ENCODE measurements at regions not wholly inside any gene's neighbourhood (a gene's known extent, or its start where the extent isn't known, plus 50 kb on each side); places are given as distances from the start of the nearest gene placed in this dataset.

DNA sequence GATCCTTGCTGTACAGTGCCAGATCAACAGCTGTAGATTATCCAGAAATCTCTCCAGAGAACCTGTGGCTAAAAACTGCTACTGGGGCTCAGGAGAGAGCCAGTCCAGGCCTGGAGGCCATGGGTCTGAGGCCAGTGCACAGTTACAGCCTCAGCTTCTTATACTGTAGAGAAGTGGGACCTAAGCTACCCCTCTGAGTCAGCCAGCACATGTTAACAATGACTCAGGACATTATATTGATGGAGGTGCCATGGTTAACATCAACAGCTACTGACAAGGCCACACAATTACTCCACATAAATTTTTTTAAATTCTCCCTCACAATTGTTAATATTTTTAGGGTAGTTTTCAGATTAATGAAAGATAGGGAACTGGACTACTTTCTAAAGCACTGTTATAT is 138.5 kb downstream of the RBM26 start:
- DNase-seq (ENCODE audit: low spot score) = no peak

DNA sequence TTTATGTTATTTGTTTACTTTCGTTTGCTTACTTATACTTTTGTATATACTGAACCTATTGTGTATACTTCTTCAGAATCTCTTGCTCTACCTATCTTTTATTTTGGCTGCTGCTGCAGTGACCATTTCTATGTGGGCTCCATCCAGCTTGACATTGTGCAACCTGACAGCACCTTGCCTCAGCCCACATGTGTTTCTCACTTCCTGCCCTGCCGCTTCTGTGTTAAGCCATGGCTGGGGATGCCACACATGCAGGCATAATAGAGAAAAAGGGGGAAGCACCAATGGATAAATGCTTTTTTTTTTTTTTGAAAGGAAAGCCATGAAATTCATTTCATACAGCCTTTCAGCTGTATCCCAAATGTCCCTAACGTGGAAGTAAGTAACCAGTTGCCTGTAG is 147.6 kb downstream of the RBM26 start:
- no peak for DNase-seq (ENCODE audit: low spot score)

DNA sequence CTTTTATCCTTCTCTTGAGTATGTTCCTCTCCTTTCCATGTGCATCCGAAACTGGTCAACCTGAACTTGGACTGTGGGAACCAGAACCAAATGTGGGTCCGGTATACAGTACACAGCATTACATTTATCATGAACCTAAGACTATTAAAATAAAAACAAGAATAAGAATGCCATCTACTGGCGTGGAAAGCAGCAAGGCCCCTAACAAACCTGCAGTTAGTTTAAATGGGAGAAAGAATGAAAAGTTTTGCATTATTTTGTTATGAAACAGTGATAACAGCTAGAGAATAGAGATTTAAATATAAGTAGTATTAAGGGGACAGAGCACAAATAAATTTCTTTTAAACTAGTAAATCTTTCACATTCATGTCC is 159.5 kb downstream of the RBM26 start:
- DNase-seq (ENCODE audit: low spot score) = no peak

DNA sequence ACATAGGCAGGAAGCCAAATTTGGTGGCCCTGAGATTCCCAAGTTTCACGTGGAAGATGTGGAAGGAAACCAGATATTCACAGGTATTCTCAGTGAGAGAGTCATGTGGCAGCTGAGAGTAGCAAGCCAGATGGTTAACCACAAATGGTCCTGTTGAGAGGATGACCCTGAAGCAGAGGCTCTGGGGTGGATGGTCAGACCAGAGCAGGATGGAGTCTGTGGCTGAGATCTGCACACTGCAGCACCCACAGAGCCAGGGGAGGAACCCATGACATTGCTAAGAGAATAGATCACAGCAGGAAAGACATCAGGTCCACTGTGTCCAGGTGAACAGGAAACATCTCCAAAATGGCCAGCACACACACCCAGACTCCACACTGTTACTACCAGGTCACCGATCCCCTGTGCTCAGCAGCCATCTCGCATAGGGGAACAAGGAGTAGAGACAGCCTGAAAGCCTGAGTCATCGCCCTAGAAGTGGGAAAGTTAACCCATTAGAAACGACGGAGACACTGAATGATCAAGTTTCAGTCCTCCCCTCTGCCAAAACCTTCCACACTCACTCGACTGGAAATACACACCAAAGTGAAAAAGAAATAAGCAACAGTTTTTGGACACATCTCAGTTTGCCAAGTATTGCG is 160.0 kb downstream of the RBM26 start:
- no peak for DNase-seq (ENCODE audit: low spot score)

DNA sequence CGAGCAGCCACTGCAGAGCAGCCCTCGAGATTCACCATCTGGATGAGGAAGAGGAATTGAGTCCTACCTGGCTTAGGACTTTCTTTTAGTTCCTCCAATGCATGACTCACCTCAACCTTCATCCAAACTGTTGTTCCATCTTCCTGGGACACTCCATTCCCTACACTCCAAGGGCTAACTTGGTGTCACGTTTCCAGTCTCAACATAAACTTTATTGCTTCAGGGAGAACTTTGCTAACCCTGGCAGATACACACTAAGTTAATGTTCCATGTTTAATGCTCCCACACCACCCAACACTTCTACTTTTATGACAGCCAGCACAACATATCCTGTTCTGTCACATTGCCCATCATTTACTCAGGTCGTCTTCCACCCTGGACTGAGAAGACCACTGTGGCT is 164.4 kb downstream of the RBM26 start:
- no peak for DNase-seq (ENCODE audit: low spot score)

DNA sequence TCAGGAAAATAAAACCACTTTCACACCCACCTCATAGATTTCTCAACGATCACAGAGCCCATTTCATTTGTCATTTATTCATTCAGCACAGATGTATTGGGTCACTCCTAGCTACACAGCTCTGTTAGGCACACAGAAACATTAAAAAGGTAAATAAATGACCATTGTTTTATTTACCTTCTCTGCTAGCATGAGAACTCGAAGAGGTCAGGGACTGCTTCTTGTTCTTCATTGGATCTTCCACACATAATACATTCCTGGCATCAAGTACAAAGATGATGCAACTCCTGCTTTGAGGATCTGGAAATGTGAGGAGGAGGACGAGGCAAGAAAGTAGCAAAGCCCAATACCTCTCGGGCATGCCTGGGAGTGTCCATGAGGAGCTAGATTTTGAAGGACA is 168.1 kb downstream of the RBM26 start:
- no peak for DNase-seq (ENCODE audit: low spot score)

DNA sequence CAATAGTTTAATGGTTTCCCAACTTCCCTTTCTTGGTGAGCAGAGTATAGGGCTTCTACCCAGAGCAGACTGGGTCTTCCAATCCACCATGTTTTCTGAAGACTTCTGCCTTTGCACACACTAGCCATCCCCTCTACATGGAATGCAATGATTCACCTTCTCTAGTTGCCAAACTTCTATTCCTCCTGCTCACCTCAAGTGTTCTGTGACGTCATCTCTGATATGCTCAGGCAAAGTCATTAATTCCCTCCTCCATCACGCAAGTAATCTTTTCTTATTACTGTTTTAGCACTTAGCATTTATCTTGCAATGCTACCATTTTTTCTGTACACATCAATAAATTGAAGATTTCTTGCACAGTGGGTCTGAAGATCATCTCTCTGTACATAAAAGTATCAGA is 174.2 kb downstream of the RBM26 start:
- no peak for DNase-seq (ENCODE audit: low spot score)

DNA sequence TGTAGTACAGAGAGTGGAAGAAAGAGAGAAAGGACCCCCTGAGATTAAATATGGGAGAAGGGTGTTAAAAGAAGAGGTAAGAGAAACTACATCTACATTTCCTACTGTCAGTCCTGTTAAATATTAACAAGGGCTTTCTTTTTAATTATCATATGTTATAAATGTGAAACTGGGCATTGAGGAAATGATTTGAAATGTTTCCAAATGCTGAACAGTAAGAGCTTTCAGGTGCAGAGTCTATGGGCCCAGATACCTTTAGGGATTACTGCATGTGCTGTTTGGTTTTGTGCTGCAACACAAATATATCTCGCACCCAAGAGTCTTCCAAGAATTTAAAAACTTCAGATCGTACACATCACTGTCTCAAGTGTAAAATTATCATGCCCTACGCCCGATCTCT is 176.3 kb downstream of the RBM26 start:
- no peak for DNase-seq (ENCODE audit: low spot score)

DNA sequence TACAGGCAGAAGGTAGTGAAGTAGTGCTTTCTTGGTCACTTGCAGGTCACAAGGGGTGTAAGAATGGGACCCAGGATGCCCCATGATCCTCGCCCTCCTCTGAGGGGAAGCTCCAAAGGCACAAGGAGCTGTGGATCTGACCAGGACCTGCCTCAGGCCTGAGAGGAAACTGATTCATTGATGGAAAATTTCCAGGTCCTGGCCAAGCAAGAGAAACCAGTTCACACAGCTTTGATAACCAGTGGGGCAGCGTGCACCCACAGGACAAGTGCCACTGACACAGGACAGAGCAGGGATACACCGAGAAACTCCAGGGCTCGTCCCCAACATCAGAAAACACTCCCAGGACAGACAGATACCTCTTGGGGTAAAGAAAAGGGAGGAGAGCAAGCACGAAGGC is 177.1 kb downstream of the RBM26 start:
- DNase-seq (ENCODE audit: low spot score) = no peak

DNA sequence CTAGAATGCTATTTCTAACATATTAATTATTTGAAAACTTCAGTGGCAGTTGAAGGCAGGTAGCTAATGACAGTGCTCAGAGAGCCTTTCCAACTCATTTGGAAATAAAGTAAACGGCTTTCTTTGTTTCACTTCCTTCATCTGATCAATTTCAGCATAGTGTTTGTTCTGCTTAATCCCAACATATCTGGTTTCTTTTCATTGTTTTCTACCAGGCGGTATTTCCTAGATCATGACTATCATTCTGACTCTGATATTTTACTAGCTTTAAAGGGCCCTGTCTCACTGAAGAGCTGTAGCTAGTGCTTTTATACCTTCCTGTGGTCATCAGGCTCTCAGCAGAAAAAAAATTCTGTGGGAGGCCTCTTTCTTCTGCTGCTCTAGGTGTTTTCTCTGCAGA is 178.6 kb downstream of the RBM26 start:
- peak; percentile 5 for DNase-seq (ENCODE audit: low spot score)

DNA sequence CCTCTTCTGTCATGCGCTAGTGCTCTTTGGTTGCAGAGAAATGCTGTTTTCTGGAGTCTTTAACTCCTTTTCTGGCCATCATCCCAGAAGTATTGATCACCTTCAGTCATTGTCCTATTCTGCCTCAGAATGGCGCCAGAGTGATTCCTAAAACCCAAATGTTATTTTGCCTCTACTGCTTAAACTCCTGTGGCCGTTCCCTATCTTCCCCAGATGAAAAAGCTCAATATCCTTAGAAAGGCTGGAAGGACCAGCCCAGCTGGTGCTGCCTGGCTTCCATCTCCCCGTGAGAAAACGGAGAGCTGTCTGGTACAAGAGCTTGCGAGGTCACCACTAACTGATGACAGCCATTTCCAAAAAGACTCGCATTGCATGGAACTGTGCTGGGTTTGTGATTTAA is 179.1 kb downstream of the RBM26 start:
- no peak for DNase-seq (ENCODE audit: low spot score)

DNA sequence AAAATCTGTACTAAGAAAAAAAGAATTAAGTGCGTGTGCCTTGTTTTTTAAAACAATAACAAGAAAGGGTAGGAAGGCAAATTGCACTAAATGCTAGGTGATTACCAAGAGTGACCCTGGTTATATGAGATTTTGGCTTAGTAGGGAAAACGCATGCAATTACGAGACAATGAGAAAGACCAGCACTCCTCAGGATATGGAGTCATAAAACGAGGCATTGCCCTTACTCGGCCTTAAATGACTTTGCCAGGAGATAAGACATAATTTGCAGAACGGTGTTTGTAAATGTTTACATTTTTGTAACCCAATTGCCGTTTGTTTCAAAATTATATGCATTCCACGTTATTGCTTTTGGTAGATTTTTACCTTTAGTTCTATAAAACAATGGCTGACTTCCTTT is 179.8 kb downstream of the RBM26 start:
- DNase-seq (ENCODE audit: low spot score) = no peak

DNA sequence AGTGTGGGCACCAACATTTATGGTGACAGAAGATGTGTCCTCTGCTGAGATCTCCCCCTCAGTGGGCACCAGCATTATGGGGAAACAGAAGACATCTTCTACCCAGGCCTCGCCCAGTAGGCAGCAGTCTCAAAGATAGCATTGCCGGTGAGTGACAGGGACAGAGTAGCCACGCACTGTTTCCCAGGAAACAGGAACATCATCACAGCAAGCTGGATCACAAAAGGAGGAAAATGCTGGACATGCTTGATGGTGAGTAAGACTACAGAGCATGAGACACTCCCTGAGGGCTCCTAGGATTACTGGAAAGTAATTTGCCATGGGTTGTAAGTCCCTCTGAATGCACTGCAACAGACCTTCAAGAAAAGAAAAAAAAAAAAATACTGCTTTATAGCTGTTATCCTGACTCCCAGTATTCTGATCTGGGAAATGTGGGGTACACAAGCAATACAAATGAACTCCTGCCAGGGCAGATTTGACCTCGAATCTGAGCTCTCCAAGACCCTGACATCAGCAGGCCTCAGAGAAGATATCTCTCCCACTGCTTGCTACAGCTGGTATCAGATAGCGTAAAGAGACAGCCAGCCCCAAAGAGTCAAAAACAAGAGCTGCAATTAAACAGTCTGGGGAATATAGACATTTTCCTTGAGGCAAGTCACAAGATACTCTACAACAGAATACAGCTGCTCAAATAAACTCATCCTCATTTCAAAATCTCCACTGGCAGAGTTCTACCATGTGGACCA is 180.4 kb downstream of the RBM26 start:
- no peak for DNase-seq (ENCODE audit: low spot score)

DNA sequence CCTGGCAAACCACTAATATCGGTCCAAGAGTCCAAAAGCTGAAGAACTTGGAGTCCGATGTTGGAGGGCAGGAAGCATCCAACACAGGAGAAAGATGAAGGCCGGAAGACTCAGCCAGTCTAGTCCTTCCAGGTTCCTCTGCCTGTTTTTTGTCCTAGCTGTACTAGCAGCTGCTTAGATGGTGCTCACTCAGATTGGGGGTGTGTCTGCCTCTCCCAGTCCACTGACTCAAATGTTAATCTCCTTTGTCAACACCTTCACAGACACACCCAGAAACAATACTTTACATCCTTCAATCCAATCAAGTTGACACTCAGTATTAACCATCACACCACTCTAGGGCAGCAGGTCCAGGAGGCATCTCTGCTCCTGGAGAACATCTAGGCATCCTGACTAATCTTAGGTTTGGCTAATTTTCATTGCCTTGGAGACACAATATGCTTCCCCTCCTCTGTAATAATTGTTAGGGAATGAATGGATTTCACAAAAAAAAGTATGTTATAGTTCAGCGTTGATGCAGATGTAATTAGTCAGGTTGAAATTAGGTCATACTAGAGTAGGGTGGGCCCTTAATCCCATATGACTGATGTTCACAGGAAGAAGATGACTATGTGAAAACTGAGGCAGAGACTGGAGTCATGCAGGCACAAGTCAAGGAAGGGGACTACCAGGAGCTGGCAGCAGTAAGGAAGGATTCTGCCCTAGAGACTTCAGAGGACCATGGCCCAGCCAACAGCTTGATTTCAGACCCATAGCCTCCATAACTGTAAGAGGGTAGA is 183.4 kb downstream of the RBM26 start:
- DNase-seq (ENCODE audit: low spot score) = no peak

DNA sequence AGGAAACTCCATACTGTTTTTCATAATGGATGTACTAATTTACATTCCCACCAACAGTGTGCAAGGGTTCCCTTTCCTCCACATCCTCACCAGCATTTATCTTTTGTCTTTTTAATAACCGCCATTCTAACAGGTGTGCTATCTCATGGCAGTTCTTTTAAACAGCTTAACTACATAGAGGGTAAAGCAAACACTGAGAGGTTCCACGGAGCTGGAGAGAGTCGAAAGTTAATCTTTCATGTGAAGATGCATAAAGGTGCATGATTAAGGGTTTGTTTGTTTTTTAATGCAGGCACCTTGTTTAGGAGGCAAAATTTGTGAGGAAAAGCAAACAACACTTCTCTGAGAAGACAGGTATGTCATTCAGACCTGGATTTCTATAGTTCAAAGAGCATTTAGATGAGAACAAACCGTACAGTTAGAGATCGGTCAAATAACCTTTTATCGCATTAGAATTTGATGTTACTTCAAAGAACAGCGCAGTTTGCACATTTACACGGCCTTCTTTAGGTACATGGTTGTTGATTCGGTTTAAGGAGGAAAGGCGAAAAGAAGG is 193.9 kb downstream of the RBM26 start:
- no peak for DNase-seq (ENCODE audit: low spot score)

DNA sequence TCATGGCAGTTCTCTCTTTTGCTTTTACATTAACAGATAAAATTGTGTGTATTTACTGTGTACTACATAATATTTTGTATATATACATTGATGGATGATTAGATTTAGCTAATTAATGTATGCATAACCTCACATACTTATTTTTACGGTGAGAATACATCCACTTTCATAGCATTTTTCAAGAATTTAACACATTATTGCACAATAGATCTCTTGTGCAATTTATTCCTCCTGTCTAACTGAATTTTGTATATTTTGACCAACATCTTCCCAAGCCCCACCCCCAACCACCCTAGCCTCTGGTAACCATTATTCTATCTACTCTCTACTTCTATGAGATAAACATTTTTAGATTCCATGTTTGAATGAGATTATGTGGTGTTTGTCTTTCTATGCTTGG is 194.7 kb downstream of the RBM26 start:
- no peak for DNase-seq (ENCODE audit: low spot score)

DNA sequence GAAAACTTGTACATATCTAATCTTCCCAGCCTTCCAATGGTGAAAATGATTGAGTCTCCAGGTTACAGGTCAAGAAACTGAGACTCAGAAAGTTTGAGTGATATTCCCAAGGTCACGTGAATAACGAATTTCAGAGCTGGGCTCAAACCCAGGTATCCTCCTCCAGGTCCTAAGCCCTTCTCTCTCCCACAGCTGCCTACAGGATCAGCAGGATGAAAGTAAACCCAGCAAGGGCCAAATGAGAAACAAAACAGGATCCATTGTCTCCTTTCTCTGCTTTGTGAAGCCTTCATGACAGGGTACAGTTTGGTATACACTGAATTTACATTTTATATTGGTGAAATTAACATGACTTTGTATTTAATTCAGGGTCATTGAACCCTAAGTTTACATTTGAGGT is 208.1 kb downstream of the RBM26 start:
- DNase-seq (ENCODE audit: low spot score) = no peak

DNA sequence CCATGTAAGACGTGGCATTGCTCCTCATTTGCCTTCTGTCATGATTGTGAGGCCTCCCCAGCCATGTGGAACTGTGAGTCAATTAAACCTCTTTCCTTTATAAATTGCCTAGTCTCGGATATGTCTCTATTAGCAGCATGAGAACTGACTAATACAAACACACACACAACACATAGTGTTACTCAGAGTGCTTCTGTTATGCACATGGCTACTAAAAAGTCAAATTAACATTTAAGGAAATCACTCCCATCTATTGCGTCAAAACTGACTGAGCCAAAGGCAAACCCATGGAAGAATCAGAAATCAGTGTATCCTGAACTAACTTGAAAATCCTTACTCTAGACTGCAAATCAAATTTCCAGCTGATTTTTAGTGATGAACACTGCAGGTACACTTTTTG is 209.2 kb downstream of the RBM26 start:
- DNase-seq (ENCODE audit: low spot score) = no peak

DNA sequence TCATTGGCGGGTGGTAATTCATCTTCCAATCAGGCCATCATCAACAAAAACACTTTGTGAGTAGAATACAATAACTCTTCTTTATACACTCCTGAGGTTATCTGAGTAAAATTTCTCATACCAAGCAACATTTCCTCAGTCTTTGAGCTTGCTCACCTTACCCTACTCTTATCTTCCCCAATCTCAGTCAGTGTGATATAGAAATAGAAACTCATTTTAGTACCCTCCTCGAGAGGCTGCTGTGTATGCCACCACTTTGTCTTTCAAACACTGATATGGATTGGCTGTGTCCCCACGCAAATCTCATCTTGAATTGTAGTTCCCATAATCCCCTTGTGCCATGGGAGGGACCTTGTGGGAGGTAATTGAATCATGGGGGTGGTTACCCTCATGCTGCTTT is 209.7 kb downstream of the RBM26 start:
- DNase-seq (ENCODE audit: low spot score) = peak; percentile 24

DNA sequence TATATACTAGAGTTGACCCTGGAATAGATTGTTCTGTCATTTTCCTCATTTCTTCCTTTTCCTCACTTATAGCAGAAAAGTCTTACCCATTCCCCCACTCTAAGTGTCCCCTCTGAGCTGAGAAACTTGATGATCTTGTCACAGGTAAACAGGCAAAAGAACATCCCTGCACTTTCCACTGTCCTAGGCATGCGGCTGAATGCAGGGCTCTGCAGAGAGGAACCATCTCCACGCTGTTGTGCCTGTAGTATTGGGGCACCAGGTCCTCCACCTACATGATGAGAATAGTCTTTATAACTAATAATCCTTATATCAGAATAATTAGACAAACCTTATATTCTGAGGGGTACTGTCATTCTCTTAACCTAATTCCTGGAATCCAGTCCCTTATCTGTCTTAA is 211.3 kb downstream of the RBM26 start:
- DNase-seq (ENCODE audit: low spot score) = no peak

DNA sequence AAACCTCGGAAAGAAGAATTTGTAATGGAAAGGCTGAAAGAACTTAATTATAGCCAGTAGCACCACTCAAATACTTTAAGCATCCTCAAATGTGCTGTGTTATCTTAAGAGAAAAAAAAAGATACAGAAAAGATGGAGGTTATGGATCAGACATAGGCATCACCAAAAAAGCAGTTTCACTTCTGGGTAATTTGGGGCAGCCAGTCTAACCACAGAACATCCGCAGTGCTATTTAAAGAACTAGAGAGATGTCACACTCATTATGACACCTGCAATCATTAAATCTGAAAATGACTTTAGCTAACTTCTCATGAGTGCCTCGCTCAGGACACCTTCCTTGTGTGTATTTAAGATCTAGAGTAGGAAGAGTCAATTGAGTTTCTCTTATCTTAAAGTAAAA is 211.8 kb downstream of the RBM26 start:
- peak; percentile 89 for DNase-seq (ENCODE audit: low spot score)

DNA sequence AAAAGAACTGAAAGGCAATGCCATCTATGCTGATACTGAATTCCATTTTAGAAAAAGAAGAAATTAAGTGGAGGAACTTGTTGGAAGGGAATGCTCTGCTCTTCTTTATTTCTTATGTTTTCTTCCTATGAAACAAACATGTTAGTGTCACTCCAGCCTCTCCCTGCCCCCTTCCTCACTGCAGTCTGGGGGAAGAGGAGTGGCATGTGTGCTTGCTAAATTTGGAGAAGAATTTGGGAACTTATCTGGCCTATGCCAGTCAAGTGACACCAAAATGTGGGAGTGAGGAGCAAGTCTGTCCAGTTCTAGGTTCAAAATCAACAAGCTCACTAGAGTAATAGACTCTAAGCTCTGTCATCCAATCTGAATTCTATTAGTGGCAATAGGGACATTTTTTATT is 214.6 kb downstream of the RBM26 start:
- no peak for DNase-seq (ENCODE audit: low spot score)

DNA sequence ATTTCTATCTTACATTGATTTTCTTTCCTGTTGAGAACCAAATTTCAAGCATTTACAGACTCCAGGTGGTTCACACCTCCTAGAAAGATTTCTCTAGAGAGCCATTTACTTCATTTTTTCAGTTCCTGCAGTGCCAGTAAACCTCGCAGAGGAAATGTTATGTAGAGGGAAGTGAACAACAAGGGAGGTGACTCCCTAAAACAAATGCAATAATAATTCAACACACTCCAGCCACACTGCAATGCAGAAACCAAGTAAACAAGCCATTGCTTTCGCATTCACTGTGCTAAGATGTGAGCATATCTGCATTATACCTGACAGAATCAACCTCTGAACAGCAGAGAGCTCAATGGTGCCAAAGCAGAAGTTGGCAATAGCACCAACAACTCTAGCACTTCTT is 215.1 kb downstream of the RBM26 start:
- no peak for DNase-seq (ENCODE audit: low spot score)
